MCF 10A (cell line): ENCODE measurements at regions not wholly inside any gene's neighbourhood (a gene's known extent, or its start where the extent isn't known, plus 50 kb on each side); places are given as distances from the start of the nearest gene placed in this dataset.
A peak's percentile ranks its signal among the peaks of the same experiment; 100 is the strongest.

Source experiments
- BruUV-seq: library from RNA; stranded (reverse); fragments of 400-500 nt; replicated peaks from 2 replicates; lab custom pipeline; 2021; lab: Mats Ljungman, UMichigan
- CTCF ChIA-PET: fragments of 300-600 bp; sonication (Branson Sonifier 250); formaldehyde crosslinking; extraction: SDS; loops from one replicate; lab custom pipeline; 2021; ENCODE audit warnings: antibody characterized with exemption, inconsistent platforms; lab: Yijun Ruan, JAX
- POLR2A ChIA-PET: fragments of 300-600, 350-650 bp; sonication (Branson Sonifier 250); formaldehyde crosslinking; extraction: SDS; loops from one replicate; lab custom pipeline; 2020; ENCODE audit warnings: antibody characterized with exemption, inconsistent platforms; lab: Yijun Ruan, JAX
- DNase-seq: peaks from one replicate; pipeline ENCODE4 v3.0.0-alpha.2; 2018; ENCODE audit not compliant: unreplicated experiment
- H3K27ac Mint-ChIP-seq: one replicate; pipeline ENCODE4 v1.8.0; 2022; ENCODE audit warnings: mild to moderate bottlenecking, low read depth, mixed read lengths; ENCODE audit not compliant: unreplicated experiment
- H3K27me3 Mint-ChIP-seq: one replicate; pipeline ENCODE4 v1.8.0; 2022; ENCODE audit warnings: mixed read lengths; ENCODE audit not compliant: insufficient read depth, unreplicated experiment
- H3K36me3 Mint-ChIP-seq: one replicate; pipeline ENCODE4 v1.8.0; 2022; ENCODE audit warnings: mild to moderate bottlenecking, moderate library complexity, mixed read lengths; ENCODE audit not compliant: insufficient read depth, unreplicated experiment
- H3K4me1 Mint-ChIP-seq: one replicate; pipeline ENCODE4 v1.8.0; 2022; ENCODE audit warnings: mixed read lengths; ENCODE audit not compliant: insufficient read depth, unreplicated experiment
- H3K4me3 Mint-ChIP-seq: one replicate; pipeline ENCODE4 v1.8.0; 2022; ENCODE audit warnings: mild to moderate bottlenecking, moderate library complexity, mixed read lengths; ENCODE audit not compliant: unreplicated experiment
- H3K9me3 Mint-ChIP-seq: one replicate; pipeline ENCODE4 v1.8.0; 2022; ENCODE audit warnings: mixed read lengths; ENCODE audit not compliant: unreplicated experiment
- intact Hi-C: fragments of 100-400 bp; cut with micrococcal nuclease; formaldehyde crosslinking; loops from 2 replicates; pipeline ENCODE4 v1.14.1; 2022
- TF ChIP-seq, protein P1 (sequence below): fragments of 200-600 bp; IDR thresholded peaks from one replicate; pipeline ENCODE4 v1.8.0; 2022; ENCODE audit warnings: antibody characterized with exemption, mild to moderate bottlenecking; ENCODE audit not compliant: unreplicated experiment

DNA sequence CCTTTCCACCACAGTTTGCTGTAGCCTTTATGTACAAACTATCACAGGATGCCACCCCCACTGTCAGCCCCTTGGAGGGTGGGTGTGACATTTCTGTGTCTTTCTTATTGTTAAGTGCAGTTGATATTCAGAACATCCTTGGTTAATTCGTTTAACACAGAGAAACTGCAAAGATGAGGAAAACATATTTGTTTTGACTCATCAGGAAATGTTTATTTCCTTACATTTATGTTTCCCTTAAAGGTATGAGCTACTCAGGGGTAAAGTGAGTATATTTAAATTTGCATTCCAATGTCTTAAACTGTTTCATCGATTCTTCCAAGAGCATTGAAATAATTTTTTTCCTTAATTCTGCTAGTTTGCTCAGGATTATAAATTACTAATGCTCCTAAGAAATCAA is 243.4 kb downstream of the RDH14 start:
- Mint-ChIP-seq H3K27ac (no peak overlapping the region), H3K4me1 (no peaks in the 10 kb centered on the region), H3K9me3 (no peaks in the 10 kb centered on the region), H3K36me3 (no peaks in the 10 kb centered on the region), H3K4me3 (no peak overlapping the region), H3K27me3 (no peaks in the 10 kb centered on the region)
- no peak for DNase-seq
- CTCF ChIA-PET, result no interaction called here
- intact Hi-C loops, result no loop called here
- TF ChIP-seq, protein P1, sequence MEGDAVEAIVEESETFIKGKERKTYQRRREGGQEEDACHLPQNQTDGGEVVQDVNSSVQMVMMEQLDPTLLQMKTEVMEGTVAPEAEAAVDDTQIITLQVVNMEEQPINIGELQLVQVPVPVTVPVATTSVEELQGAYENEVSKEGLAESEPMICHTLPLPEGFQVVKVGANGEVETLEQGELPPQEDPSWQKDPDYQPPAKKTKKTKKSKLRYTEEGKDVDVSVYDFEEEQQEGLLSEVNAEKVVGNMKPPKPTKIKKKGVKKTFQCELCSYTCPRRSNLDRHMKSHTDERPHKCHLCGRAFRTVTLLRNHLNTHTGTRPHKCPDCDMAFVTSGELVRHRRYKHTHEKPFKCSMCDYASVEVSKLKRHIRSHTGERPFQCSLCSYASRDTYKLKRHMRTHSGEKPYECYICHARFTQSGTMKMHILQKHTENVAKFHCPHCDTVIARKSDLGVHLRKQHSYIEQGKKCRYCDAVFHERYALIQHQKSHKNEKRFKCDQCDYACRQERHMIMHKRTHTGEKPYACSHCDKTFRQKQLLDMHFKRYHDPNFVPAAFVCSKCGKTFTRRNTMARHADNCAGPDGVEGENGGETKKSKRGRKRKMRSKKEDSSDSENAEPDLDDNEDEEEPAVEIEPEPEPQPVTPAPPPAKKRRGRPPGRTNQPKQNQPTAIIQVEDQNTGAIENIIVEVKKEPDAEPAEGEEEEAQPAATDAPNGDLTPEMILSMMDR, result no peak
- POLR2A ChIA-PET, result no interaction called here
- BruUV-seq, result no TSS peak

DNA sequence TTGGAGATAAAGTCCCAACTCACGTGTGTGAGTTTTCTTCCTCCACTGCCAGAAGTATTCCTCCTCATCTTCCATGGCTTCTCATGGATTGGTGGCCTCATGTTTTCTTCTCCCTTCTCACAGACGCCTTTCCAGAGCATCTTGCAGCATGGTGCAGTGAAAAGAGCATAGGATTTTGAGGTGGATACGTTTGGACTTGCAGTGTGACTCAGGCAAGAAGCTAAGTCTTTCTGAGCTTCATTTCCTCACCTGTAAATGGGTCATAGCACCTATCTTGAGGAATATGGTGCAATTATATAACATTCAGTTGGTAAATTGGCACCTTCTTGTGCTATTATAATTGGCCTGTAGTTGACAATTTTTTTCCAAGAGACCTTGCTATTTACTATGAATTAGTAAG is 247.6 kb downstream of the RDH14 start:
- H3K4me3 Mint-ChIP-seq, result no peak overlapping the region
- H3K36me3 Mint-ChIP-seq, result no peaks in the 10 kb centered on the region
- TF ChIP-seq, protein P1, result no peak
- ChIA-PET CTCF (no interaction called here), POLR2A (interaction anchor here (1.1 kb wide), 1 partner anchor 15 kb away, joined by 3 read pairs; no protein-coding TSS in a partner anchor)
- H3K27ac Mint-ChIP-seq, result no peak overlapping the region
- no TSS peak for BruUV-seq
- peak; percentile 21 for DNase-seq
- H3K9me3 Mint-ChIP-seq, result no peaks in the 10 kb centered on the region
- no peaks in the 10 kb centered on the region for H3K27me3 Mint-ChIP-seq
- H3K4me1 Mint-ChIP-seq, result no peaks in the 10 kb centered on the region
- intact Hi-C loops, result no loop called here

DNA sequence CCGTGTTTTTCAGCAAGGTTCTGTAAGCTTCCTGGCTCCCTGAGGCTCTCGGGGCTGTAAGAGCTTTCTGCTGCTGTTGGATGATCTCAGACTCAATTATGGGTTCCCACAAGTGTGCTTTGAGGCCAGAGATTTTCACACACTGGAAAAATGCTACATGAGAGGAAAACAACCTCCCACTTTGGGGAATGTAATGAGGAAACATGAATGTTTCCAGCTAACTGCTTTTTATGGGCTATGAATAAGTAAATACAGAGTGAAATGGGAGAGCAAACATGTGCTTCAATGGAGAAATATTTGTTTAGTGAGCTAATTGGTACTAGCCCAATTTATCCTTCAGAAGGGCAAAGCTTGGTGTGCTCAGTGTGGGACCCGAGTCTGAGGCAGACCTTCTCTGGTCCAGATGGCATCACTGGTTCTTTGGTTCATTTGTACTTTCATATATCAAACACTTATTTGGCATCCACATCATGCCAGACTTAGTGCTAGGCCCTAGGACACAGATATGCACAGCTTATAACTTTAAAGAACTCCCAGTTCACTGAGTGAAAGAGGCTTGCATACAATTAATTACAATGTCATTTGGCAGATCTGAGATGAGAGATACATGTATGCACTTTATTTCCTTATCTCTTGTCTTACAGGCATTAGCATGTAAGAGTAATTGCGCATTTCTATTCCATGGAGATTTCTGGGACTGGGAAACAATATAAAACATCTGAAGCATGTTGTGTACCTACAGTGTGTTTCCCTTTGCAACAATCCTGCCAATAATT is 248.8 kb downstream of the RDH14 start:
- Mint-ChIP-seq H3K27me3 (no peaks in the 10 kb centered on the region), H3K9me3 (no peaks in the 10 kb centered on the region), H3K4me3 (no peak overlapping the region), H3K36me3 (no peaks in the 10 kb centered on the region), H3K4me1 (no peaks in the 10 kb centered on the region), H3K27ac (no peak overlapping the region)
- CTCF ChIA-PET, result interaction anchor here (0.7 kb wide), 1 partner anchor 738 kb away, joined by 3 read pairs; no protein-coding TSS in a partner anchor
- no peak for DNase-seq
- BruUV-seq, result no TSS peak
- intact Hi-C loops, result no loop called here
- TF ChIP-seq, protein P1, result no peak
- POLR2A ChIA-PET, result interaction anchor here (1.4 kb wide), 1 partner anchor 10 kb away, joined by 3 read pairs; no protein-coding TSS in a partner anchor

DNA sequence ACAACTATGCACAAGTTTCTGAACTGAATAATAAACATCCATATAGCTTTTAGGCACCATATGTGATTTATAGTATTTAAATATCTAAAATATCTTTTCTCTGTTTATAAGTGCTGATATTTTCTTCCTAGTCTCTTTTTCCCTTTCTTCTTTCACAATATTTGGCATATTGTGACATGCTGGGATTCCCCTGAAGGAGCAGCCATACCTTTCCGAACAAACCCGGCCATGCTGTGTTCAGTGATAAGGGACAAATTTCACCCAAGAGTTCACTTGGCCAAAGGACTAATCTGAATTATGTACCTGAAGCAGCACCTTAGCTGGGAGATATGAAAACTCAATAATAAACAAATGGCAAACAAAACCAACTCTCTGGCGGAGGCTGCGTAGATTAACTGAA is 250.8 kb downstream of the RDH14 start:
- Mint-ChIP-seq H3K27ac (no peak overlapping the region), H3K36me3 (no peaks in the 10 kb centered on the region), H3K4me3 (no peak overlapping the region), H3K4me1 (no peaks in the 10 kb centered on the region), H3K27me3 (no peaks in the 10 kb centered on the region), H3K9me3 (no peaks in the 10 kb centered on the region)
- ChIA-PET CTCF (no interaction called here), POLR2A (interaction anchor here (0.9 kb wide), 1 partner anchor 523 kb away, joined by 4 read pairs; no protein-coding TSS in a partner anchor)
- DNase-seq, result peak; percentile 15
- intact Hi-C loops, result no loop called here
- BruUV-seq, result no TSS peak
- TF ChIP-seq, protein P1, result no peak
